AG04450 (cell line): ENCODE measurements at regions not wholly inside any gene's neighbourhood (a gene's known extent, or its start where the extent isn't known, plus 50 kb on each side); places are given as distances from the start of the nearest gene placed in this dataset.
"Not testable (repeated sequence)": the region's sequence is repeated elsewhere in the genome, so short reads cannot be mapped to it uniquely, and the experiment has no call there.

Experiments used
- CTCF ChIA-PET: fragments of 300-600, 350-600 bp; formaldehyde crosslinking; extraction: SDS; loops from one replicate; lab custom pipeline; 2022; ENCODE audit warnings: antibody characterized with exemption, inconsistent platforms; lab: Charles Lee
- POLR2A ChIA-PET: fragments of 350-600 bp; formaldehyde crosslinking; extraction: SDS; loops from one replicate; lab custom pipeline; 2021; ENCODE audit warnings: antibody characterized with exemption, inconsistent platforms; lab: Yijun Ruan, JAX
- DNase-seq: peaks from one replicate; pipeline ENCODE4 v3.0.0-alpha.2; 2011; ENCODE audit warnings: low read depth, low spot score
- H3K27ac ChIP-seq: one replicate; pipeline ENCODE4 v1.5.1; 2012; ENCODE audit warnings: low read depth, low read length, control low read depth
- H3K27me3 ChIP-seq: one replicate; pipeline ENCODE4 v1.6.0; 2012; ENCODE audit warnings: low read length; ENCODE audit not compliant: control insufficient read depth, insufficient read depth
- H3K4me3 ChIP-seq: 2 replicates; pipeline ENCODE4 v1.5.1; 2011; ENCODE audit warnings: mild to moderate bottlenecking, low read depth, low read length, control low read depth
- H3K9me3 ChIP-seq: 2 replicates; pipeline ENCODE4 v1.5.1; 2012; ENCODE audit warnings: low read length; ENCODE audit not compliant: control insufficient read depth, insufficient read depth
- CTCF ChIP-seq: IDR thresholded peaks from 2 replicates; pipeline ENCODE4 v1.5.1; 2011; ENCODE audit warnings: low read depth, low read length, control low read depth, inconsistent platforms

GRCh38 chr7:32816409-32816948 is 75.1 kb downstream of the KBTBD2 start:
- CTCF ChIA-PET, result interaction anchor here (1.1 kb wide), 1 partner anchor 30 kb away, joined by 3 read pairs; no protein-coding TSS in a partner anchor
- DNase-seq, H3K9me3 ChIP-seq, H3K27me3 ChIP-seq, H3K27ac ChIP-seq, POLR2A ChIA-PET, H3K4me3 ChIP-seq: not testable (repeated sequence)

- CTCF ChIA-PET, H3K27me3 ChIP-seq, H3K27ac ChIP-seq, H3K9me3 ChIP-seq, POLR2A ChIA-PET, H3K4me3 ChIP-seq, DNase-seq: not testable (repeated sequence)
These were observed 76.8 kb downstream of the KBTBD2 start for GRCh38 chr7:32814779-32815178.

GRCh38 chr7:32809871-32810270 is 81.7 kb downstream of the KBTBD2 start:
- H3K27ac ChIP-seq, result no peak overlapping the region
- no peaks in the 10 kb centered on the region for H3K9me3 ChIP-seq
- H3K27me3 ChIP-seq, result no peaks in the 10 kb centered on the region
- no peak for DNase-seq
- CTCF ChIA-PET, result no interaction called here
- no peak overlapping the region for H3K4me3 ChIP-seq
- TF ChIP-seq CTCF, result no peak
- POLR2A ChIA-PET, result no interaction called here

GRCh38 chr7:32809347-32809746 is 82.2 kb downstream of the KBTBD2 start:
- TF ChIP-seq CTCF, result no peak
- Histone ChIP-seq H3K9me3 (no peaks in the 10 kb centered on the region), H3K4me3 (no peak overlapping the region), H3K27me3 (no peaks in the 10 kb centered on the region), H3K27ac (no peak overlapping the region)
- ChIA-PET CTCF (no interaction called here), POLR2A (no interaction called here)
- DNase-seq, result no peak

GRCh38 chr7:32803406-32804141 is 88.0 kb downstream of the KBTBD2 start:
- ChIA-PET POLR2A (no interaction called here), CTCF (interaction anchor here (0.6 kb wide), 1 partner anchor 43 kb away, joined by 3 read pairs; no protein-coding TSS in a partner anchor)

More at GRCh38 chr7:32803406-32804141, 88.0 kb downstream of the KBTBD2 start:
- H3K9me3 ChIP-seq, result 0 out of 2 replicates have a peak, but pooled peaks cover 2% of the 10 kb centered on the region
- TF ChIP-seq CTCF, result no peak
- H3K27me3 ChIP-seq, result no peaks in the 10 kb centered on the region
- no peak overlapping the region for H3K27ac ChIP-seq
- DNase-seq, result no peak
- no peak overlapping the region for H3K4me3 ChIP-seq
